Gastroesophageal sphincter (tissue), 4 donors: ENCODE measurements at regions not wholly inside any gene's neighbourhood (a gene's known extent, or its start where the extent isn't known, plus 50 kb on each side); places are given as distances from the start of the nearest gene placed in this dataset.

ENCODE experiments used
- ATAC-seq: fragments of 150-250 bp; one replicate; pipeline ENCODE4 v1.9.1; 2016; ENCODE audit warnings: mild to moderate bottlenecking, moderate library complexity
- H3K27ac ChIP-seq, 4 donors: fragments of 200-600 bp; sonication (generic) in 3 of 4; 1 replicate in 3 of 4; 2 replicates in 1 of 4; pipeline ENCODE4 v1.5.1; 2016 to 2019
- H3K27me3 ChIP-seq: fragments of 200-600 bp; sonication (generic); one replicate; pipeline ENCODE4 v1.5.1; 2019
- H3K36me3 ChIP-seq, 2 donors: fragments of 200-600 bp; sonication (generic); one replicate each; pipeline ENCODE4 v1.5.1; 2019; ENCODE audit warnings: control low read depth in 1 of 2
- H3K4me1 ChIP-seq, 3 donors: fragments of 200-600 bp; sonication (generic); 1 replicate in 2 of 3; 2 replicates in 1 of 3; pipeline ENCODE4 v1.5.1; 2016 to 2019; ENCODE audit warnings: control low read depth in 2 of 3
- H3K4me3 ChIP-seq, 2 donors: fragments of 200-600 bp; sonication (generic); one replicate each; pipeline ENCODE4 v1.5.1; 2019; ENCODE audit warnings: mild to moderate bottlenecking in 1 of 2, moderate library complexity in 1 of 2
- H3K9me3 ChIP-seq, 3 donors: fragments of 200-600 bp; sonication (generic); one replicate each; pipeline ENCODE4 v1.5.1; 2017 to 2019; ENCODE audit warnings: control low read depth in 2 of 3
- EP300 ChIP-seq: sonication (generic); formaldehyde crosslinking; IDR thresholded peaks from one replicate; pipeline ENCODE4 v1.6.1; 2017; ENCODE audit warnings: antibody characterized with exemption, mild to moderate bottlenecking
- POLR2A ChIP-seq, 2 donors: fragments of 450-650 bp; IDR thresholded peaks; one replicate each; pipeline ENCODE4 v1.6.1; 2017; ENCODE audit warnings: antibody characterized with exemption in 2 of 2, mild to moderate bottlenecking in 2 of 2, moderate library complexity in 1 of 2
- POLR2AphosphoS5 ChIP-seq: sonication (generic); formaldehyde crosslinking; IDR thresholded peaks from one replicate; pipeline ENCODE4 v1.6.1; 2017; ENCODE audit warnings: antibody characterized with exemption
- WGBS, 2 donors: methylation state at CpG; one replicate each; pipeline ENCODE4 v1.1.5; 2018; ENCODE audit warnings: low coverage in 1 of 2; 5-methylcytosine and 5-hydroxymethylcytosine counted together
- TF ChIP-seq, protein P1 (sequence below), 4 experiments: fragments of 200-600 bp in 2 of 4; fragments of 450-650 bp in 2 of 4; sonication (generic) in 1 of 4; IDR thresholded peaks; one replicate each; pipeline ENCODE4 v1.5.1; 2017 to 2019; ENCODE audit warnings: antibody characterized with exemption in 4 of 4, mild to moderate bottlenecking in 2 of 4, moderate library complexity in 2 of 4

DNA sequence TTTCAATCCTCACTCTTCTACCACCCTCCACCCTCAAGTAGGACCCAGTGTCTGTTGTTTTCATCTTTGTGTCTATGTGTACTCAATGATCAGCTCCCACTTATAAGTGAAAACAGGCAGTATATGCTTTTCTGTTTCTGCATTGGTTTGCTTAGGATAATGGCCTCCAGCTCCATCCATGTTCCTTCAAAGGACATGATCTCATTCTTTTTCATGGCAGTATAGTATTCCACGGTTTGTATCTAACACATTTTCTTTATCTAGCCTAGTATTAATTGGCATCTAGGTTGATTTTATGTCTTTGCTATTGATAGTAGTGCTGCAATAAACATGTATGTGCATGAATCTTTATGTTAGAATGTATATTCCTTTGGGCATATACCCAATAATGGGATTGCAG lies 259.8 kb upstream of the KIF2A start:
- Histone ChIP-seq H3K36me3 (no peaks in the 10 kb centered on the region), H3K4me3 (no peak overlapping the region), H3K27me3 (no peaks in the 10 kb centered on the region), H3K4me1 (no peaks in the 10 kb centered on the region), H3K9me3 (peaks cover 0 to 5% (median 0%) of the 10 kb centered on the region in 3 donors), H3K27ac (no peak overlapping the region)
- TF ChIP-seq POLR2A (IDR thresholded peaks at IDR 0.05) = no peak
- no peak for ATAC-seq
- WGBS, 2 donors = 73 to 83% methylated on average over 1 of the region's 1 CpG

DNA sequence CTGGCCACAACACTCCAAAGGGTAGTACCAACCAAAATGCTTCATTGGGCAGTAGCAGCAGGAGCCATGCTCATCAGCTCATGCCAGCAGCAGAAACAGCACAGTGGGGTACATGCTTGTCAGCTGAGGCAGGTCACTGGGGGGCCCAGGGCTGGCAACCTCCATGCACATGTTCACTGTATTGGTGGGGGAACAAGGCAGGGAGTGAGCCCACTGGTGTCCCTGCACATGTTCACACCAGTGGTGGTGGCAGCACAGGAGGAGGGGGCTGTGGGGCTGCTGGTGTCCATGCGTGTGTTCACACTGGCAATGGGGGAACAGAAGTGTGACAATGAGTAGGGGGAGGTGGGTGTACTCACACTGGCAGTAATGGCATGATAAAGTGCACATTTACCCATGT lies 254.3 kb upstream of the KIF2A start:
- TF ChIP-seq, protein P1, sequence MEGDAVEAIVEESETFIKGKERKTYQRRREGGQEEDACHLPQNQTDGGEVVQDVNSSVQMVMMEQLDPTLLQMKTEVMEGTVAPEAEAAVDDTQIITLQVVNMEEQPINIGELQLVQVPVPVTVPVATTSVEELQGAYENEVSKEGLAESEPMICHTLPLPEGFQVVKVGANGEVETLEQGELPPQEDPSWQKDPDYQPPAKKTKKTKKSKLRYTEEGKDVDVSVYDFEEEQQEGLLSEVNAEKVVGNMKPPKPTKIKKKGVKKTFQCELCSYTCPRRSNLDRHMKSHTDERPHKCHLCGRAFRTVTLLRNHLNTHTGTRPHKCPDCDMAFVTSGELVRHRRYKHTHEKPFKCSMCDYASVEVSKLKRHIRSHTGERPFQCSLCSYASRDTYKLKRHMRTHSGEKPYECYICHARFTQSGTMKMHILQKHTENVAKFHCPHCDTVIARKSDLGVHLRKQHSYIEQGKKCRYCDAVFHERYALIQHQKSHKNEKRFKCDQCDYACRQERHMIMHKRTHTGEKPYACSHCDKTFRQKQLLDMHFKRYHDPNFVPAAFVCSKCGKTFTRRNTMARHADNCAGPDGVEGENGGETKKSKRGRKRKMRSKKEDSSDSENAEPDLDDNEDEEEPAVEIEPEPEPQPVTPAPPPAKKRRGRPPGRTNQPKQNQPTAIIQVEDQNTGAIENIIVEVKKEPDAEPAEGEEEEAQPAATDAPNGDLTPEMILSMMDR (IDR thresholded peaks at IDR 0.05) = no peak
- no peak for TF ChIP-seq EP300
- no peak for TF ChIP-seq POLR2A (IDR thresholded peaks at IDR 0.05)
- TF ChIP-seq POLR2AphosphoS5 = no peak
- H3K9me3 ChIP-seq = peaks cover 0 to 8% (median 0%) of the 10 kb centered on the region in 3 donors
- no peak for ATAC-seq
- no peak overlapping the region for H3K4me3 ChIP-seq
- H3K36me3 ChIP-seq = no peaks in the 10 kb centered on the region
- 89% methylated on average over 1 of the region's 1 CpG; no CpG with 5 or more reads in 1 of the 2 donors for WGBS, 2 donors
- H3K27ac ChIP-seq = no peak overlapping the region
- H3K4me1 ChIP-seq = no peaks in the 10 kb centered on the region
- no peaks in the 10 kb centered on the region for H3K27me3 ChIP-seq

DNA sequence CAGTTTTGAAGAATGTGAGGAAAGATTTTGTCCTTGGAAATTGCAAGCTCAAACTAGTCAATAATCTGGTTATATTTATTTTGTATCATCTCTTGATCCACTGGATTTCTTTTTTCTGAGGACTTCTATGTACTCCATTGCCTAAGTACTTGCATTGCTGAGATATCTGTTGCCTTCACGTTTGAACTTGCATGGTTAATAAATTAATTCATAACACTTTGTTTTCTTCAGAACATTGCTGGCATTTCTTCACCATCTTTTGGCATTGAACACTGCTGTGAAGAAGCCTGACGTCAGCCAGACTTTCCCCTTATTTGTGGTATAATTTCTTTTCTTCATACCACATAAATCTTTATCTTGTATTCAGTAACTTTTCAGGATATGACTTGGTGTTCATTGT lies 246.0 kb upstream of the KIF2A start:
- no peak overlapping the region for H3K4me3 ChIP-seq
- TF ChIP-seq, protein P1 (IDR thresholded peaks at IDR 0.05) = no peak
- no peak for TF ChIP-seq POLR2A (IDR thresholded peaks at IDR 0.05)
- TF ChIP-seq POLR2AphosphoS5 = no peak
- TF ChIP-seq EP300 = no peak
- no peaks in the 10 kb centered on the region for H3K4me1 ChIP-seq
- H3K9me3 ChIP-seq = peaks cover 0 to 4% (median 0%) of the 10 kb centered on the region in 3 donors
- H3K36me3 ChIP-seq = no peaks in the 10 kb centered on the region
- 24 to 30% methylated on average over 2 of the region's 2 CpGs for WGBS, 2 donors
- no peaks in the 10 kb centered on the region for H3K27me3 ChIP-seq
- ATAC-seq = no peak
- no peak overlapping the region for H3K27ac ChIP-seq

DNA sequence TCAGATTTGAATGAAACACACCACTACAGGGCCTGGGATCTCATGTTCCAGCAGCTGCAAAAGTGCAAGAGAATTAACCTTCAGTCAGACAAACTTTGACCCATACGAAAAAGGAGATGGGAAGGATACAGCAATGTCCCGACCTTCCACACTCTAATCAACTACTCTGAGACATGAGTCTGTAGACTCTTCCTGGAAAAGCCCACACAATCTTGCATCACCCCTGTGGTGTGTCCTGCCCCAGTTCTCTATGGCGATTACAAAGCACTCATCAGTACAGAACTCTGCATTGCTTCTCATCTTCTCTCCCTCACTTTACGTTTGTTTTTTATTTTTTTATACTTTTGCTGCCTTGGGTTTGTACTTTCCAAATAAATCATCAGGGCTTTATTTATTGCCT lies 241.0 kb upstream of the KIF2A start:
- H3K9me3 ChIP-seq = no peaks in the 10 kb centered on the region
- no peaks in the 10 kb centered on the region for H3K4me1 ChIP-seq
- H3K4me3 ChIP-seq = no peak overlapping the region
- 50 to 69% methylated on average over 3 to 4 of the region's 4 CpGs for WGBS, 2 donors
- H3K27me3 ChIP-seq = no peaks in the 10 kb centered on the region
- no peak overlapping the region for H3K27ac ChIP-seq
- TF ChIP-seq, protein P1 (IDR thresholded peaks at IDR 0.05) = no peak
- TF ChIP-seq EP300 = no peak
- no peak for TF ChIP-seq POLR2AphosphoS5
- no peak for TF ChIP-seq POLR2A (IDR thresholded peaks at IDR 0.05)
- ATAC-seq = no peak
- H3K36me3 ChIP-seq = no peaks in the 10 kb centered on the region

DNA sequence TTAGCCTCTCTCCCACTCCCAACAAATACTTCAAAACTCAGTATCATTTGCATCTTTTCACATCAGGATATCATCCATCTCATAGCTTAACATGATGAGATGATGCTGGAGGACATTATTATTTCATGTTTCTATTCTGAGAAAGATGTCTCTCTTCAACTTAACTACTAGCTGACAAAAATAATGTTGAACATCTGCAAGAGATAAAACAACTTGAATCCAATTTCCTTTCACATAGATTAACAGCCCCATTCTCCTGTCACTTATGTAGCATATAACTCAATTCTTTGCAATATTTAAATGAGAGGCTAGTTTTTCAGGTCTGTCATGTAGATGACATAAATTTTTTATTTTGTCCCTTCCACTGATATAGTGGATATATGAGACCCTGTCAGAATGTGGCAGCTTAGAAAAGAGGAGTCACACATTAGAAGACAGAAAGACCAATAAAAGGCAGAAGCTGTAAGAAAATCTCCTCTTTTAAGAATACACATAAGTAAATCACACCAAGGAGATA lies 239.2 kb upstream of the KIF2A start:
- H3K27ac ChIP-seq = no peak overlapping the region
- no peaks in the 10 kb centered on the region for H3K27me3 ChIP-seq
- TF ChIP-seq POLR2A (IDR thresholded peaks at IDR 0.05) (no peak), POLR2AphosphoS5 (no peak), EP300 (no peak)
- TF ChIP-seq, protein P1 (IDR thresholded peaks at IDR 0.05) = no peak
- H3K4me3 ChIP-seq = no peak overlapping the region
- no peaks in the 10 kb centered on the region for H3K36me3 ChIP-seq
- no peak for ATAC-seq
- no peaks in the 10 kb centered on the region for H3K9me3 ChIP-seq
- H3K4me1 ChIP-seq = no peaks in the 10 kb centered on the region
